ENCODE measurements at regions not wholly inside any gene's neighbourhood (a gene's known extent, or its start where the extent isn't known, plus 50 kb on each side); places are given as distances from the start of the nearest gene placed in this dataset.

GRCh38 chr13:44302940-44303575, 70.6 kb upstream of the SERP2 start:
- TF ChIP-seq REST (IDR thresholded peaks at IDR 0.05; ENCODE audit: insufficient read depth in 1 of 2, low read depth in 2 of 2, low read length in 2 of 2), result no peak
- no peak for TF ChIP-seq FOXP2 (optimal IDR thresholded peaks at IDR 0.05; ENCODE audit: borderline replicate concordance, extremely low read depth, extremely low read length, insufficient read depth)

DNA sequence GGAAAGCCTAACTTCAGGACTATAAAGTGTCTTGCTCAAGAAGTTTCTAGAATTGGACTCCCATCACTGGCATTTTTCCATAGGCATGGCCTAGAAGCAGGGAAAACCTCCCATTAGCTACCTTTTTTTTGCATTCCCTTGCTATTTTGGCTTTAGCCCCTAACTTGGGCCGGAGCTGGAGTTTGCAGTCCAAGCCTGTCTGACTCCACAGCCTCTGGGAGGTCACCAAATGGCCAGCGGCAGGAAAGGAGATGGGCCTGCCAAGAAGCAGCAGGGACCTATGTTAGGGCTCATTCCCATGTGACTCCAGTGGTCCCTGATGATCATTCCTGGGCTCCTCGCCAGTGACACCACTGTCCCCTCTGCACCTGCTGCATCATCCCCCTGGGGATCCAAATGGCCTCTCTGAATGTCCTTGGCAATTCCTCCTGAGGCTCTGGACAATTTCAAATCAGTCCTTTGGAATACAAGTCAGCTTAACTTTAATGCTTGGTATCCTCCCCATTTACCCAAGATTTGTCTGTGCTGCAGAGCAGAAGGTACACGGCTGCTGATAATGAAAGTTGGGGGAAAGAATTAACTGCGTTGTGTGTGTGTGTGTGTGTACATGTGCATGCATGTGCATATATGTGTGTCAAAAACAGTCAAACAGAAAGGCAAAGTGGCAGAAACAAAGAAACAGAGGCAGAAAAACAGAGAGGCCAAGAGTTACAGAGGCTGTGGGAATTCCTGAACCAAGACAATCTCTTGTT, 69.8 kb upstream of the SERP2 start:
- TF ChIP-seq TAF1 (IDR thresholded peaks at IDR 0.05; ENCODE audit: borderline replicate concordance, insufficient read depth, low read length) (no peak), FOXP2 (optimal IDR thresholded peaks at IDR 0.05; ENCODE audit: borderline replicate concordance, extremely low read depth, extremely low read length, insufficient read depth) (no peak), REST (IDR thresholded peaks at IDR 0.05; ENCODE audit: insufficient read depth in 1 of 2, low read depth in 2 of 2, low read length in 2 of 2) (no peak), SIN3A (IDR thresholded peaks at IDR 0.05; ENCODE audit: borderline replicate concordance, insufficient read depth, low read length) (no peak), POLR2AphosphoS5 (IDR thresholded peaks at IDR 0.05; ENCODE audit: low read depth, low read length) (no peak)

DNA sequence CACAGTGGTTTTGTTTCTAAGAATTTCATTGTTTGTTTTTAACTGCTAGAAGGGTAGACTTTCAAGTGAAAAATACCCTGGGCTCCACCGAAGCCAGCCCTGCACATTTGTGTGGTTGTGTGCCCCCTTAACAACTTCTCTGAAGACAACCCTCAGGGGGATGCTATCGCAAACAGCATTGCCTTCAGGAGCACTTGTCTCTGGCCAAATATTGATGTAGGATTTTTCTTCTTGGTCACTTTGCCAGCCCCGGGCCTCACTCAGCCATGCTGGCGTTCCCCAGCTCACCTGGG, 69.2 kb upstream of the SERP2 start:
- TF ChIP-seq TAF1 (IDR thresholded peaks at IDR 0.05; ENCODE audit: borderline replicate concordance, insufficient read depth, low read length), result no peak
- TF ChIP-seq SIN3A (IDR thresholded peaks at IDR 0.05; ENCODE audit: borderline replicate concordance, insufficient read depth, low read length), result no peak
- TF ChIP-seq FOXP2 (optimal IDR thresholded peaks at IDR 0.05; ENCODE audit: borderline replicate concordance, extremely low read depth, extremely low read length, insufficient read depth), result no peak
- TF ChIP-seq POLR2AphosphoS5 (IDR thresholded peaks at IDR 0.05; ENCODE audit: low read depth, low read length), result no peak
- TF ChIP-seq REST (IDR thresholded peaks at IDR 0.05; ENCODE audit: insufficient read depth in 1 of 2, low read depth in 2 of 2, low read length in 2 of 2), result no peak

GRCh38 chr13:44305286-44305685, 68.3 kb upstream of the SERP2 start:
- TF ChIP-seq REST (IDR thresholded peaks at IDR 0.05; ENCODE audit: insufficient read depth in 1 of 2, low read depth in 2 of 2, low read length in 2 of 2) (no peak), POLR2AphosphoS5 (IDR thresholded peaks at IDR 0.05; ENCODE audit: low read depth, low read length) (no peak), FOXP2 (optimal IDR thresholded peaks at IDR 0.05; ENCODE audit: borderline replicate concordance, extremely low read depth, extremely low read length, insufficient read depth) (no peak), TAF1 (IDR thresholded peaks at IDR 0.05; ENCODE audit: borderline replicate concordance, insufficient read depth, low read length) (no peak), SIN3A (IDR thresholded peaks at IDR 0.05; ENCODE audit: borderline replicate concordance, insufficient read depth, low read length) (no peak)

All from PFSK-1 (cell line).